ENCODE measurements at regions not wholly inside any gene's neighbourhood (a gene's known extent, or its start where the extent isn't known, plus 50 kb on each side); places are given as distances from the start of the nearest gene placed in this dataset.

DNA sequence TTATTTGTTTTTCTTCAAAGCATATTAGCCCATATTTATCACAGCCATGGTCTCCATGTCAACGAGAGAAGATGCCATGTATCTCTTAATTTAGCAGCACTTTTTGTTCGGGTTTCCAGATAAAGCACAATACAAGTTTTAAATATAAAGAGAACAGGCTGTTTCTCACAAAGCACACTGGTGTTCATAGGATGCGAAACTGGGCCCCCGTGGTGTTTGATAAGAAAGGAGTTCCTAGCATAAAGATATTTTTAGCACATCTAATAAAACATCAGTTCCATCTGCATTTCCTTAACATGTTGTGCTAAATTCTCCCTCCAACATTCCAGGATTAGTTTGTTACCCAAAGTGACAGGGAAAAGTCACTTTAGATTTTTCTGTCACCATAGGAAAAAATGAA is 72.4 kb upstream of the EDNRB start:
- Mint-ChIP-seq H3K4me1 (peaks cover 32% of the 10 kb centered on the region), H3K9me3 (peaks cover under 1% of the 10 kb centered on the region), H3K4me3 (no peak overlapping the region), H3K36me3 (ENCODE audit: low read depth) (no peaks in the 10 kb centered on the region), H3K27ac (ENCODE audit: unreplicated experiment) (peak overlapping the region; percentile 94), H3K27me3 (ENCODE audit: low read depth) (no peaks in the 10 kb centered on the region)
- TF ChIP-seq, protein P1, sequence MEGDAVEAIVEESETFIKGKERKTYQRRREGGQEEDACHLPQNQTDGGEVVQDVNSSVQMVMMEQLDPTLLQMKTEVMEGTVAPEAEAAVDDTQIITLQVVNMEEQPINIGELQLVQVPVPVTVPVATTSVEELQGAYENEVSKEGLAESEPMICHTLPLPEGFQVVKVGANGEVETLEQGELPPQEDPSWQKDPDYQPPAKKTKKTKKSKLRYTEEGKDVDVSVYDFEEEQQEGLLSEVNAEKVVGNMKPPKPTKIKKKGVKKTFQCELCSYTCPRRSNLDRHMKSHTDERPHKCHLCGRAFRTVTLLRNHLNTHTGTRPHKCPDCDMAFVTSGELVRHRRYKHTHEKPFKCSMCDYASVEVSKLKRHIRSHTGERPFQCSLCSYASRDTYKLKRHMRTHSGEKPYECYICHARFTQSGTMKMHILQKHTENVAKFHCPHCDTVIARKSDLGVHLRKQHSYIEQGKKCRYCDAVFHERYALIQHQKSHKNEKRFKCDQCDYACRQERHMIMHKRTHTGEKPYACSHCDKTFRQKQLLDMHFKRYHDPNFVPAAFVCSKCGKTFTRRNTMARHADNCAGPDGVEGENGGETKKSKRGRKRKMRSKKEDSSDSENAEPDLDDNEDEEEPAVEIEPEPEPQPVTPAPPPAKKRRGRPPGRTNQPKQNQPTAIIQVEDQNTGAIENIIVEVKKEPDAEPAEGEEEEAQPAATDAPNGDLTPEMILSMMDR (conservative IDR thresholded peaks at IDR 0.05), result no peak
- no peak for DNase-seq (ENCODE audit: low read depth, low spot score)

DNA sequence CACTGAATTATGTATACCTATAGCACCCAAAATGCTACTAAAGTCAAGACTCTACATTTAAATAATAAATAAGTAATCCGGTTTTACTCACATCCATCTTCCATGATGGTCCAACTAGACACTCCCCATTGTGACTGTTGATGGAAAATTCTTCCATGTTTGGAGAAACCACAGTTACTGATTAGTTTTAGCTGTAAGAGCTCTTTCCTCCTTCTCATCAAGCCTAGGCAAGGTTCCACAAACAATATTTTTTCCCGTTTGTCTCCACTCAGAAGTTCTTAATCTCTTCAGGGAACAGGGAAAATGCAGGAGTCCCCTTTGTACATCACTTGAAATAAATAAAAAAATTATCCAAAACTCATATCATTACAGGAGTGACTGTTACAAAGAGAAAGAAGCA is 70.7 kb upstream of the EDNRB start:
- H3K36me3 Mint-ChIP-seq (ENCODE audit: low read depth), result no peaks in the 10 kb centered on the region
- H3K9me3 Mint-ChIP-seq, result no peaks in the 10 kb centered on the region
- H3K4me1 Mint-ChIP-seq, result peaks cover 43% of the 10 kb centered on the region
- TF ChIP-seq, protein P1 (conservative IDR thresholded peaks at IDR 0.05), result no peak
- no peak overlapping the region for H3K4me3 Mint-ChIP-seq
- H3K27me3 Mint-ChIP-seq (ENCODE audit: low read depth), result no peaks in the 10 kb centered on the region
- no peak overlapping the region for H3K27ac Mint-ChIP-seq (ENCODE audit: unreplicated experiment)
- DNase-seq (ENCODE audit: low read depth, low spot score), result no peak

DNA sequence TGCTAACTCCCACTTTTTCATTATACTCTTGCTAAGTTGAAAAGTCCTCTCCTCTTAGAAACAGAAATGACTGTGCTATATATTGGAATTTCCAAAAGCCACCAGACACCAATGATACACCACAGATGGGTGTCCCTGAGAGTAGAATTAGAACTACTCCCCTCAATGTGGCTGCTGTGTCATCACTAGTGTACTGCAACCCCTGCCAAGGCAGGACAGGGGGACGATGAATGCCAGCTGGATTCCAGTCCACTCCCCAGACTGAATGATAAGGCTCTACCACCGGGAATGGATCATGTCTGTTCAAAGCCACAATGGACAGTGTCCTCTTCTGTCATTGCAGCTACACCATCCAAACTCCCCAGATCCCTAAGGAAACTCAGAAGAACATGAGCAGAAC is 69.7 kb upstream of the EDNRB start:
- H3K4me1 Mint-ChIP-seq, result peaks cover 52% of the 10 kb centered on the region
- H3K9me3 Mint-ChIP-seq, result no peaks in the 10 kb centered on the region
- H3K36me3 Mint-ChIP-seq (ENCODE audit: low read depth), result peaks cover 2% of the 10 kb centered on the region
- H3K27ac Mint-ChIP-seq (ENCODE audit: unreplicated experiment), result no peak overlapping the region
- TF ChIP-seq, protein P1 (conservative IDR thresholded peaks at IDR 0.05), result no peak
- no peak overlapping the region for H3K4me3 Mint-ChIP-seq
- no peaks in the 10 kb centered on the region for H3K27me3 Mint-ChIP-seq (ENCODE audit: low read depth)
- DNase-seq (ENCODE audit: low read depth, low spot score), result no peak

DNA sequence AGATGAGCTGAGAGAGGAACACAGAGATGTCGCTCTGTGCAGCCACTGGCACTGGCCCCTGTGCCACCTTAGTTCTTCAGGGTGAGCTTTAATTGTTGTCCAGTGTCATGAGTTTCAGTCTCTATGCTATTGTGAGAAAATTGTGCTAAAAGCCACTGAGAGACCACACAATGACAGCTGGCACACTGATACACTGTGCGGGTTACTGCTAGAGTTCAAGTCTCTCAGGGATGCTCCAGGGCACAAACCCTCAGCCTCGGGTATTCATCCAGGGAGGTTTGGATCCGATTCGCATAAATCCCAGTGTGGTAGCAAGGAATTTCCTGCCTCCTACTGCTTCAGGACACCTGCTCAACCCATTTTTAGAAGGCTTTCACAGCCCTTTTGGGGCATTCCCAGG is 68.1 kb upstream of the EDNRB start:
- H3K27ac Mint-ChIP-seq (ENCODE audit: unreplicated experiment), result no peak overlapping the region
- TF ChIP-seq, protein P1 (conservative IDR thresholded peaks at IDR 0.05), result no peak
- no peaks in the 10 kb centered on the region for H3K27me3 Mint-ChIP-seq (ENCODE audit: low read depth)
- DNase-seq (ENCODE audit: low read depth, low spot score), result no peak
- no peaks in the 10 kb centered on the region for H3K9me3 Mint-ChIP-seq
- H3K36me3 Mint-ChIP-seq (ENCODE audit: low read depth), result peaks cover 2% of the 10 kb centered on the region
- H3K4me1 Mint-ChIP-seq, result peaks cover 56% of the 10 kb centered on the region
- H3K4me3 Mint-ChIP-seq, result no peak overlapping the region

DNA sequence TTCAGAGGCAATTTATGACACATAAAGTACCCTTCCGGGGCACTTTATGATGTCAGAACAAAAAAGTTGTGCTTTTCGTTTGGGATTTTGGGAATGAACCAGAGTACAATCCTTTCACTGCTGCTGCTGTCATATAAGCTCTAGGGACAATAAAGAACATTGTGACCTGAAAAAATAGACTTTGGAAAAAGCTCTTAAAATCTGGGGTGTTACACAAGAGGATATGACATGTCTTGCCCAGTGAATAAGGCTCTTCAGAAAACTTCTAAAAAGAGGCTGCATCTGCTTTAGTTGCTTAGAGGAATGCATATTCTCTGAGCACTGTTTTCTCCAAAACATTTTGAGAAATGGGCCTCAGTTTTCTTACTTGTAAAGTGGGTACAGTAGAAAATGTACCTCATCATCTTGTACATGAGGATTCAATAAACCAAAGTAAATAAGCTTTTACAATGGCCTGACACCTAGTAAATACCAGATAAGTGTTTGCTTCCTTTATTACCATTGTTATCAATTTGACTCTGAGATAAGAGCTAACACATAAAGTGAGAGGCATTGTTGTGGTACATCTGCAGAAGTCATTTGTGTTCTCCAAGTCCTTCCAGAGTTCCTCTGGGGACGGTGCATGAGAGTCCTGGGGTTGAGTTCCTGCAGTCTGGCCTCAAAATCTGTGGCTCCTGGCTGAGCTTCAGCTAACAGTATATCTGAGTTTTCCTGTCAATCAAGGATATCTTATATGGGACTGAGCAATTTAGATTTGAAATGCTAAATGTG is 67.4 kb upstream of the EDNRB start:
- Mint-ChIP-seq H3K27ac (ENCODE audit: unreplicated experiment) (no peak overlapping the region), H3K9me3 (no peaks in the 10 kb centered on the region), H3K27me3 (ENCODE audit: low read depth) (no peaks in the 10 kb centered on the region), H3K36me3 (ENCODE audit: low read depth) (peaks cover 2% of the 10 kb centered on the region), H3K4me1 (peaks cover 56% of the 10 kb centered on the region), H3K4me3 (no peak overlapping the region)
- TF ChIP-seq, protein P1 (conservative IDR thresholded peaks at IDR 0.05), result no peak
- DNase-seq (ENCODE audit: low read depth, low spot score), result no peak

Measured in neural crest cell (in vitro differentiated cells).